T-helper 1 cell treated with Interleukin-12 subunit alpha and Interleukin-12 subunit beta and Interleukin-4 antibody, amounts not matched to agents 30 ng/mL and 1 ng/mL, for 36 hours (primary cell): ENCODE measurements at regions not wholly inside any gene's neighbourhood (a gene's known extent, or its start where the extent isn't known, plus 50 kb on each side); places are given as distances from the start of the nearest gene placed in this dataset.

Experiments used
- intact Hi-C: fragments of 100-400 bp; cut with micrococcal nuclease; formaldehyde crosslinking; loops from one replicate; pipeline ENCODE4 v1.15.1; 2024

- intact Hi-C loops, result no loop called here
Measured at GRCh38 chr10:10213237-10213636, 804.4 kb upstream of the CELF2 start.

- intact Hi-C loops, result no loop called here
Measured at GRCh38 chr10:10222304-10222841, 795.3 kb upstream of the CELF2 start.

- intact Hi-C loops, result no loop called here
Measured at GRCh38 chr10:10223131-10223530, 794.5 kb upstream of the CELF2 start.

- intact Hi-C loops, result no loop called here
Measured at GRCh38 chr10:10225136-10225676, 792.5 kb upstream of the CELF2 start.

GRCh38 chr10:10233229-10233628 lies 784.4 kb upstream of the CELF2 start:
- intact Hi-C loops, result no loop called here

GRCh38 chr10:10235003-10235402 lies 782.7 kb upstream of the CELF2 start:
- intact Hi-C loops, result no loop called here

GRCh38 chr10:10247585-10247984 lies 770.1 kb upstream of the CELF2 start:
- intact Hi-C loops, result no loop called here

GRCh38 chr10:10256860-10257259 lies 760.8 kb upstream of the CELF2 start:
- intact Hi-C loops, result no loop called here

- intact Hi-C loops, result no loop called here
Measured at GRCh38 chr10:10259013-10259412, 758.7 kb upstream of the CELF2 start.

GRCh38 chr10:10270126-10271050 lies 747.3 kb upstream of the CELF2 start:
- intact Hi-C loops, result no loop called here

- intact Hi-C loops, result no loop called here
Measured at GRCh38 chr10:10271639-10272192, 746.0 kb upstream of the CELF2 start.

GRCh38 chr10:10273661-10274060 lies 744.0 kb upstream of the CELF2 start:
- intact Hi-C loops, result no loop called here

- intact Hi-C loops, result no loop called here
Measured at GRCh38 chr10:10279906-10280305, 737.8 kb upstream of the CELF2 start.

GRCh38 chr10:10292501-10292900 lies 725.2 kb upstream of the CELF2 start:
- intact Hi-C loops, result no loop called here

- intact Hi-C loops, result no loop called here
Measured at GRCh38 chr10:10293041-10293440, 724.6 kb upstream of the CELF2 start.

- intact Hi-C loops, result no loop called here
Measured at GRCh38 chr10:10293481-10293951, 724.2 kb upstream of the CELF2 start.

- intact Hi-C loops, result no loop called here
Measured at GRCh38 chr10:10294184-10294880, 723.3 kb upstream of the CELF2 start.

- intact Hi-C loops, result no loop called here
Measured at GRCh38 chr10:10294881-10295529, 722.7 kb upstream of the CELF2 start.

GRCh38 chr10:10295537-10295936 lies 722.1 kb upstream of the CELF2 start:
- intact Hi-C loops, result no loop called here

GRCh38 chr10:10302689-10303088 lies 715.0 kb upstream of the CELF2 start:
- intact Hi-C loops, result no loop called here

GRCh38 chr10:10307036-10307435 lies 710.6 kb upstream of the CELF2 start:
- intact Hi-C loops, result no loop called here
